WI38 (cell line): ENCODE measurements at regions not wholly inside any gene's neighbourhood (a gene's known extent, or its start where the extent isn't known, plus 50 kb on each side); places are given as distances from the start of the nearest gene placed in this dataset.

ENCODE experiments used
- H3K4me3 ChIP-seq: 2 replicates; pipeline ENCODE4 v1.5.1; 2011; ENCODE audit warnings: low read depth, mild to moderate bottlenecking, control low read depth, low read length
- TF ChIP-seq, protein P1 (sequence below): IDR thresholded peaks from 2 replicates; pipeline ENCODE4 v1.5.1; 2012; ENCODE audit warnings: low read depth, mild to moderate bottlenecking, control low read depth, low read length

- TF ChIP-seq, protein P1, sequence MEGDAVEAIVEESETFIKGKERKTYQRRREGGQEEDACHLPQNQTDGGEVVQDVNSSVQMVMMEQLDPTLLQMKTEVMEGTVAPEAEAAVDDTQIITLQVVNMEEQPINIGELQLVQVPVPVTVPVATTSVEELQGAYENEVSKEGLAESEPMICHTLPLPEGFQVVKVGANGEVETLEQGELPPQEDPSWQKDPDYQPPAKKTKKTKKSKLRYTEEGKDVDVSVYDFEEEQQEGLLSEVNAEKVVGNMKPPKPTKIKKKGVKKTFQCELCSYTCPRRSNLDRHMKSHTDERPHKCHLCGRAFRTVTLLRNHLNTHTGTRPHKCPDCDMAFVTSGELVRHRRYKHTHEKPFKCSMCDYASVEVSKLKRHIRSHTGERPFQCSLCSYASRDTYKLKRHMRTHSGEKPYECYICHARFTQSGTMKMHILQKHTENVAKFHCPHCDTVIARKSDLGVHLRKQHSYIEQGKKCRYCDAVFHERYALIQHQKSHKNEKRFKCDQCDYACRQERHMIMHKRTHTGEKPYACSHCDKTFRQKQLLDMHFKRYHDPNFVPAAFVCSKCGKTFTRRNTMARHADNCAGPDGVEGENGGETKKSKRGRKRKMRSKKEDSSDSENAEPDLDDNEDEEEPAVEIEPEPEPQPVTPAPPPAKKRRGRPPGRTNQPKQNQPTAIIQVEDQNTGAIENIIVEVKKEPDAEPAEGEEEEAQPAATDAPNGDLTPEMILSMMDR: no peak
- no peak overlapping the region for H3K4me3 ChIP-seq
These were observed 95.7 kb downstream of the VAPA start for GRCh38 chr18:10009321-10010144.

DNA sequence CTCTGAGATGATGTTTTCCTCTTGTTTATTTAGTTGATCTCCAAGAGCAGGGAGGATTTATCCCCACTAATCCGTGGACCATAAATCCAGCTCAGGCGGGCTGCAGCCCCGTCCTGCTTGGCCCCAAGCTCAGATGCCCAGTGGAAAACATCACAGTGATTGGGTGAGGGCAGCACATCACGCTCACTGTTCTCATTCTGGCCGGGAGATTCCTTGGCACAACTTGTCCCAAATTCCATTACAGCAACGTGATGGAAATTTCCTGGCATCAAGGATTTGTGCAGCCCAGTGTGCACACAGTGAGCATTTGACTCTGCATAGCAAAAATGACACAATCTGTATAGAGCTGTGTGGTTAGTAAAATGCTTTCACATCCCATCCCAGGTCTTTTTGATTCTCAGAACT lies 96.8 kb downstream of the VAPA start:
- TF ChIP-seq, protein P1: no peak
- no peak overlapping the region for H3K4me3 ChIP-seq

DNA sequence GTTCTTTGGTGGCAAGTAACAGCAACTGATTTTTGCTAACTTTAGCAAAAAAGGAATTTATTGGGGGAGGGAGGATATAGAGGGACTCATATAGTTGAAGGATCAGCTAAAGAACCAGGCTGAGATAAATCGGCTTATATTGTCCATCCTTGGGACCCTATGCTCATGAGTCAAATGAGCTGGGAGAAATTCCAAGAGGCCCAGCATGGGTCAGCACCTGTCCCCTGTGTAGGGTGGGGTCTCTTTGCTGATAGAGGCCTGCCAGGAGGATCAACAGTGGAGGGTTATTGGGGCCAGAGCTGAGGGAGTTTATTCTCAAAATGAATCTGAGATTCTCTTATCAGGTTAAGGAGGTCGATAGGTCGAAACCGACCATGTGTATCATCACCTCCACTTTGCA lies 97.2 kb downstream of the VAPA start:
- TF ChIP-seq, protein P1: no peak
- no peak overlapping the region for H3K4me3 ChIP-seq

DNA sequence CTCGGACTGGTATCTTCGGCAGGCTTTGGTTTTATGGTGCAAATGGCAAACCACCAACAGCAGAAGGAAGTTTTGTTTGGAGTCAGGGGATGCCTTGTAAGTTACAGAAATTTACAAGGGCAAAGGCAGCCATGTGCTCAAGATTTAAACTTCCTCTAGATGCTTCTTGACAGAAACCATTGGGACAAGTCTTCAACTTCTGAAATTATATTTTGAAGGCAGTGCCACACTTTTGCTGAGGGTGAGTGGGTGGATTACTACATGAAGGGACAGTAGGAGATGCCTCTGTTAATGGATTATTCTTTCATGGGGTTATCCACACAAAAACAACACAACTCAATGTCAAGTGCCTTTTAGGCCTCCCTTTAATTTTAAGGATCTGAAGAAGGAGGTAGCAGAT lies 97.9 kb downstream of the VAPA start:
- H3K4me3 ChIP-seq: no peak overlapping the region
- TF ChIP-seq, protein P1: no peak

DNA sequence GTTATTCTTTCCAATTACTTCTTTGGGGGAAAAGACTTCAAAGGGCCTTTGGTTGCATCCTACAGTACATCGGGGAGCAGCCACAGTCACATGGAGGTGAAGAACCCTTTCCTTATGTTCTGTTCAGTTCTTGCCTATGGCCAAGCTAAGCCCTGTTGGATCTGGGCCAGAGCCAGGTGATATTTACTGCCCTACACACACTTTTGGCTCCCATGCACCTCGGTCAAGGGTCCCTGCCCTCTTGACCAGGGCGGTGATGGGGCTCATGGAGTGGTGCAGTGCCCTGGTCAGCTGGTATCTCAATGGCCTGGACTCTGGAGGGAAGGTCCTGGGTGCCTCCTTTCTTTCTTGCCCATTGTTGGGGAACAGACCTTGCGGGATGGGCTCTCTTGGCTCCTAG lies 98.7 kb downstream of the VAPA start:
- TF ChIP-seq, protein P1: no peak
- H3K4me3 ChIP-seq: no peak overlapping the region

DNA sequence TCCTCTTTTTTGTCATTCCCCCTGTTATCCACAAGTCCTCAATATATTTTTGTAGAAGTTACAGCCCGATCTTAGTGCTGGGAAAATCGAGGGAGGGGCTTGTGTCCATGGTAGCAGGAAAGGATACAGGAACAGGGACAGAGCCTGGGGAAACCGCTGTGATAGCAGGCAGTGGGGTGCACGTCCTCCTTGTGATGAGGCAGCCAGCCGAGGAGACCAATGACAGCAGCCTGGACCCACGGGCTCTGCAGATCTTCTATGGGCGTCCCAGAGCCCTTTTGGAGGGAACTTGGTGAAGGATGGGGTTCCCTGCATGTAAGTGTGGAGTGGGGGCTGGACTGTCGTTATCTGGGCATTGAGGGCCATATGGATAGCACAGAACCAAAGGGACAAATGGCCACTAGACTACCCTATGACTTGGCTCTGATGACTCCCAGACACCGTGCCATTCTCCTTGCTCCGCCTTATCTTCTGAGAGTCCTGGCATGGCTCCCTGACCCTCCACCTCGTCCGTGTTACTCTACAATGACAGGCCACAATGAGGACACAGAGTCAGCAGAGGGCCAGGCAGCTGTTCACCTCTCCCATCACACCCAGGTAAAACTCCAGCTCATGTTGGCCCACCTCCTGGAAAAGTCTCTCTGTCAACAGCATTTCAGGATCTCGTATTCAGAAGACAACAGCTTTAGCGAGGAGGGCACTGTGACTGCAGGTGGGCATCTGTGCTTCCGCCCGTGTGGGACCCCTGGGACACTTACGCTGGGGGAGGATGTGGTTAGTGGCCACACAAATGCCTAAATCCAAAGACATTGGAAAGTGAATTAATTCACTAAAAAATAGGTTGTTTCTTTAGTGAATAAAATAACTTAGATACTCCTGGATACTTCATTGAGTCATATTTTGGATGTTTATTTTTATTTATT lies 100.1 kb downstream of the VAPA start:
- TF ChIP-seq, protein P1: no peak
- no peak overlapping the region for H3K4me3 ChIP-seq

GRCh38 chr18:10015288-10015701 lies 101.5 kb downstream of the VAPA start:
- TF ChIP-seq, protein P1: no peak
- H3K4me3 ChIP-seq: no peak overlapping the region
